ENCODE measurements at regions not wholly inside any gene's neighbourhood (a gene's known extent, or its start where the extent isn't known, plus 50 kb on each side); places are given as distances from the start of the nearest gene placed in this dataset.

DNA sequence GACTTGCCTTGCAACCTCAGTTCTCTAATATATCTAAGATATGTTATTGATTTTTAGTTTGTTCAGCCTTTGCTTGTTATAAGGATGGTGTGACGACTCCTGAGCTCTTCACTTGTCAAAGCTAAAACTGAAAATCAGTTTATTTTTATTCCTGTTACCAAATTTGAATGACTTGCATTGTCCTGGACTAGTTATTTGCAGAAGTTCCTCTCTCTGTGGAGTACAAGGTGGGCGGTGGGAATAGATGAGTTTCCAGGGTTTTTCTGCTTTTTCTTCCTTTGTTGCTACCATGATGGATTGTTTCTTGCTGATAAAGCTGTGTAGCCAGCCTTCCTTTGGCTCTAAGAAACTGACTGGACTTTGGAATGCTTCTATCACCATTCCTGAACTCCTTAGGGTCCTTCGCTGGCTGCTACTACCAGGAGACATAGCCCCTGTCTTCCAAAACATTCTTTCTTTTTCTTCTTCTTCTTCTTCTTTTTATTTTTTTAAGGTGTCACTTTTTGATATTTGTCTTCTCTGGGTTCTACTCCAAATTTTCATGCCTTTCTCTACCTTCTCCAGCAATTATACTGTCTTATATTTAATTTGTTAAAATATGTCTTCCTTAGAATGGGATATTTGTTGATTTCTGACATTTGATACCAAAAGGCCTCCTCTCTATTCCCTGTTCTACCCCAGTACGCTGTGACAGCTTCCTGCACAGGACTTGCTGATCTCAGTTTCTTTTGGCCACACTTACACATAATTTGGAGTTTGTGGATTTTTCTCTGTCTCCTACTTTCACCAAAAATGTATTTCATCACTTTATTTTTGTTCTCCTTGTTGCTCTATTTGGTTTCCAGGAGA lies 145.1 kb upstream of the THRB start:
- peaks cover 0 to 17% (median 8%) of the 10 kb centered on the region in 4 experiments for H3K4me1 ChIP-seq (ENCODE audit: control extremely low read depth in 1 of 4, control insufficient read depth in 4 of 4, insufficient read depth in 4 of 4, low read length in 3 of 4)
- WGBS (ENCODE audit: insufficient coverage): no CpG with 5 or more reads among the region's 4 CpGs
- CTCF ChIA-PET: interaction anchor here (0.6 to 2.6 kb wide), 15 partner anchors 8 to 280 kb away, joined by 3 to 11 read pairs (median 3); no protein-coding TSS in a partner anchor
- H3K4me3 ChIP-seq (ENCODE audit: control insufficient read depth in 1 of 7, extremely low read depth in 1 of 7, insufficient read depth in 4 of 7, low read depth in 2 of 7, low read length in 6 of 7): no peak overlapping the region
- POLR2A ChIA-PET: no interaction called here
- DNase-seq: no peak
- H3K9me3 ChIP-seq (ENCODE audit: control extremely low read depth in 1 of 5, control insufficient read depth in 4 of 5, insufficient read depth in 2 of 5, low read depth in 1 of 5, low read length in 4 of 5): no peaks in the 10 kb centered on the region
- no peaks in the 10 kb centered on the region for H3K27me3 ChIP-seq (replicated peaks in 2 of 5; ENCODE audit: control insufficient read depth in 4 of 5, insufficient read depth in 5 of 5, low read length in 4 of 5)
- no peak overlapping the region for H3K27ac ChIP-seq (ENCODE audit: insufficient read depth in 1 of 2, low read depth in 1 of 2, low read length in 2 of 2, poor library complexity in 1 of 2, severe bottlenecking in 2 of 2)
- H3K36me3 ChIP-seq (ENCODE audit: control insufficient read depth in 4 of 4, insufficient read depth in 4 of 4, low read length in 3 of 4): no peaks in the 10 kb centered on the region

DNA sequence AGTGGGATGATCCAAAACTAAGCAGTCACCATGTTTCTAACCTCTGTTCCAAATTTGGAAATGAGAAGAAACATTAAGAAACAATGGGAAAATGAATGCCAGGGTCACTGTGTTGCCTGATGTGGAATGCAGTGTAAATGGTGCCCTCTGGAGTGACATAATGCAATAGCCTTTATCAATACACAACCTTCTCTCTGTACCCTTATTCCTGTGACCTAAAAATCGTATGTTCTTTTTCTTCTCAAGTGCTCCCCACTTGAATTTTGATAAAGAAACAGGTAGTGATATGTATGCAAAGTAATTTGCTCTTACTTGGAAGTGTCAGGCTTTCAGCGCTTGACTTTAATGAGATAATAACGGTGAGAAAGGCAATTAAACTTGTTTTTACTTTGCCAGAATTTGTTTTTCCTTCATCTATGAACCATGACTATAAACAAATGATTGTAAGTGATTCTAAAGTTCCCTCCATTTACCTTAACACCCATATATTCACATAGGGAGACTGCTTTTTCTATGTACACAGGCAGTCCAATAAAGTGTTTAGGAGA lies 145.8 kb upstream of the THRB start:
- no peaks in the 10 kb centered on the region for H3K27me3 ChIP-seq (replicated peaks in 2 of 5; ENCODE audit: control insufficient read depth in 4 of 5, insufficient read depth in 5 of 5, low read length in 4 of 5)
- no peak overlapping the region for H3K27ac ChIP-seq (ENCODE audit: insufficient read depth in 1 of 2, low read depth in 1 of 2, low read length in 2 of 2, poor library complexity in 1 of 2, severe bottlenecking in 2 of 2)
- ChIA-PET CTCF (interaction anchor here (1.1 to 2.6 kb wide), 11 partner anchors 9 to 375 kb away, joined by 3 to 11 read pairs (median 4); no protein-coding TSS in a partner anchor), POLR2A (no interaction called here)
- peaks cover 0 to 17% (median 8%) of the 10 kb centered on the region in 4 experiments for H3K4me1 ChIP-seq (ENCODE audit: control extremely low read depth in 1 of 4, control insufficient read depth in 4 of 4, insufficient read depth in 4 of 4, low read length in 3 of 4)
- H3K9me3 ChIP-seq (ENCODE audit: control extremely low read depth in 1 of 5, control insufficient read depth in 4 of 5, insufficient read depth in 2 of 5, low read depth in 1 of 5, low read length in 4 of 5): no peaks in the 10 kb centered on the region
- DNase-seq: peak; percentile 51 to 57 (median 56)
- H3K4me3 ChIP-seq (ENCODE audit: control insufficient read depth in 1 of 7, extremely low read depth in 1 of 7, insufficient read depth in 4 of 7, low read depth in 2 of 7, low read length in 6 of 7): no peak overlapping the region
- no peaks in the 10 kb centered on the region for H3K36me3 ChIP-seq (ENCODE audit: control insufficient read depth in 4 of 4, insufficient read depth in 4 of 4, low read length in 3 of 4)
- WGBS (ENCODE audit: insufficient coverage): no CpG with 5 or more reads among the region's 3 CpGs

DNA sequence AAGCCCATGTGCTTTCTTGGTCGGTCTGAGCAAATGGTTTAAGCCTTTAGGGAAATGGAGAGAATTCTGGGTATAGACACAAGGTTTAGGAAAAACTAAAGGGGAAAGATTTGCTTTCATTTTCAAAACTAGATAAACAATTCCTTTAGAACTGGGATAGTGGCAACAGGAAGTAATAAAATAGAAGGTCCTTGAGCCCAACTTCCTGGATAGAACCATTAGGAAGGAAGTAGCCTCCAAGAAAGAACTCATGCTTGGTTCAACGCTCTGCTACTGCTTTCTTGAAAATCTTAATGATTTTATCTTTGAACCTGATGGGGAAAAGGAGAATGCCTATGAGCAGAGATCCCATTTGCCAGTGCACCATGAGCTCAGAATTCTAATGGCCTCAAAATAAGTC lies 147.0 kb upstream of the THRB start:
- H3K4me1 ChIP-seq (ENCODE audit: control extremely low read depth in 1 of 4, control insufficient read depth in 4 of 4, insufficient read depth in 4 of 4, low read length in 3 of 4): peaks cover 0 to 17% (median 8%) of the 10 kb centered on the region in 4 experiments
- CTCF ChIA-PET: interaction anchor here (1.0 to 1.9 kb wide), 6 partner anchors 37 to 377 kb away, joined by 3 to 4 read pairs (median 4); no protein-coding TSS in a partner anchor
- WGBS (ENCODE audit: insufficient coverage): 20% methylated on average over 1 of the region's 2 CpGs

DNA sequence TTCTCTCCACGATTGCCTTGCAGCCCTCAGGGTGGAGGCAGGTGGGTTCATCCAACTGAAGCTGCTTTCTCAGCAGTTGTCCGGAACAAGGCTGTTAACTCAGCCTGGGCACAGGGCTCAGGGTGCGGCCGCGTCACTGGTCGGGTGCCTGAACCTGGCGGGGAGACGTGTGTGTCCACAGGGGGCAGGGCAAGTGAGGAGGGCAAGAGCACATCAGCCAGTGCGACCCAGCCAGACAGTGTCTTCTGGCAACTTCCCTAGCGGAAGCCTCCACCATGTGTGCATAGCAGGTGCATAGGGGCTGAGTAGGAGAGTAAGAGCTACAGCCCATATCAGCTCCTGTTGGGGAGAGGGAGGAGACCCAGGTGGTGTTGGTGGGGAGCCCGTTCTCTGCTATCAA lies 150.4 kb upstream of the THRB start:
- ChIA-PET CTCF (interaction anchor here (1.7 kb wide), 1 partner anchor 17 kb away, joined by 6 read pairs; no protein-coding TSS in a partner anchor), POLR2A (no interaction called here)
- Histone ChIP-seq H3K4me1 (ENCODE audit: control extremely low read depth in 1 of 4, control insufficient read depth in 4 of 4, insufficient read depth in 4 of 4, low read length in 3 of 4) (peaks cover 0 to 11% (median 6%) of the 10 kb centered on the region in 4 experiments), H3K4me3 (ENCODE audit: control insufficient read depth in 1 of 7, extremely low read depth in 1 of 7, insufficient read depth in 4 of 7, low read depth in 2 of 7, low read length in 6 of 7) (no peak overlapping the region), H3K36me3 (ENCODE audit: control insufficient read depth in 4 of 4, insufficient read depth in 4 of 4, low read length in 3 of 4) (no peaks in the 10 kb centered on the region), H3K9me3 (ENCODE audit: control extremely low read depth in 1 of 5, control insufficient read depth in 4 of 5, insufficient read depth in 2 of 5, low read depth in 1 of 5, low read length in 4 of 5) (no peaks in the 10 kb centered on the region), H3K27me3 (replicated peaks in 2 of 5; ENCODE audit: control insufficient read depth in 4 of 5, insufficient read depth in 5 of 5, low read length in 4 of 5) (no peaks in the 10 kb centered on the region), H3K27ac (ENCODE audit: insufficient read depth in 1 of 2, low read depth in 1 of 2, low read length in 2 of 2, poor library complexity in 1 of 2, severe bottlenecking in 2 of 2) (no peak overlapping the region)
- 89% methylated on average over 5 of the region's 11 CpGs for WGBS (ENCODE audit: insufficient coverage)
- DNase-seq: no peak

More for the DNA sequence above, 147.0 kb upstream of the THRB start:
- Histone ChIP-seq H3K27ac (ENCODE audit: insufficient read depth in 1 of 2, low read depth in 1 of 2, low read length in 2 of 2, poor library complexity in 1 of 2, severe bottlenecking in 2 of 2) (no peak overlapping the region), H3K36me3 (ENCODE audit: control insufficient read depth in 4 of 4, insufficient read depth in 4 of 4, low read length in 3 of 4) (no peaks in the 10 kb centered on the region), H3K9me3 (ENCODE audit: control extremely low read depth in 1 of 5, control insufficient read depth in 4 of 5, insufficient read depth in 2 of 5, low read depth in 1 of 5, low read length in 4 of 5) (no peaks in the 10 kb centered on the region), H3K4me3 (ENCODE audit: control insufficient read depth in 1 of 7, extremely low read depth in 1 of 7, insufficient read depth in 4 of 7, low read depth in 2 of 7, low read length in 6 of 7) (peak overlapping the region in 1 of 7 experiments; percentile 13), H3K27me3 (replicated peaks in 2 of 5; ENCODE audit: control insufficient read depth in 4 of 5, insufficient read depth in 5 of 5, low read length in 4 of 5) (no peaks in the 10 kb centered on the region)
- POLR2A ChIA-PET: no interaction called here
- no peak for DNase-seq

DNA sequence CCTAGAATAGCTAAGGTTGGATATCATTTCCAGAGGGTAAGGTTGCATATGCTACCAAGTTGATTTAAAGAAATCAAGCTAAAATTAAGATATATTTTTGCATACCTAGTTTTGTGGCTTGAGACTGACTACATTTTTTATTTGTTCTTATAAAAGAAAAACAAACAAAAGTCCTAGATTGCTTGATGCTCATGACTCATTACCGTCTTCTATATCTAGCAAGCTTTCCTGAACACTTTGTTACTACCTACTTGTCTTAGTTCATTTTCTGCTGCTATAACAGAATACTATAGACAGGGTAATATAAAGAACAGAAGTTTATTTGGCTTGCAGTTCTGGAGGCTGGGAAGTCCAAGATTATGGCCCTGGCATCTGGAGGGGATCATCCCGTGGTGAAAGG lies 152.1 kb upstream of the THRB start:
- DNase-seq: no peak
- whole genome bisulfite sequencing (ENCODE audit: insufficient coverage): 100% methylated on average over 1 of the region's 2 CpGs
- peaks cover 0 to 4% (median 2%) of the 10 kb centered on the region in 4 experiments for H3K4me1 ChIP-seq (ENCODE audit: control extremely low read depth in 1 of 4, control insufficient read depth in 4 of 4, insufficient read depth in 4 of 4, low read length in 3 of 4)
- H3K4me3 ChIP-seq (ENCODE audit: control insufficient read depth in 1 of 7, extremely low read depth in 1 of 7, insufficient read depth in 4 of 7, low read depth in 2 of 7, low read length in 6 of 7): no peak overlapping the region
- no peaks in the 10 kb centered on the region for H3K36me3 ChIP-seq (ENCODE audit: control insufficient read depth in 4 of 4, insufficient read depth in 4 of 4, low read length in 3 of 4)
- POLR2A ChIA-PET: no interaction called here
- H3K9me3 ChIP-seq (ENCODE audit: control extremely low read depth in 1 of 5, control insufficient read depth in 4 of 5, insufficient read depth in 2 of 5, low read depth in 1 of 5, low read length in 4 of 5): no peaks in the 10 kb centered on the region
- H3K27ac ChIP-seq (ENCODE audit: insufficient read depth in 1 of 2, low read depth in 1 of 2, low read length in 2 of 2, poor library complexity in 1 of 2, severe bottlenecking in 2 of 2): no peak overlapping the region
- CTCF ChIA-PET: interaction anchor here (1.3 kb wide), 1 partner anchor 11 kb away, joined by 3 read pairs; no protein-coding TSS in a partner anchor
- H3K27me3 ChIP-seq (replicated peaks in 2 of 5; ENCODE audit: control insufficient read depth in 4 of 5, insufficient read depth in 5 of 5, low read length in 4 of 5): no peaks in the 10 kb centered on the region

DNA sequence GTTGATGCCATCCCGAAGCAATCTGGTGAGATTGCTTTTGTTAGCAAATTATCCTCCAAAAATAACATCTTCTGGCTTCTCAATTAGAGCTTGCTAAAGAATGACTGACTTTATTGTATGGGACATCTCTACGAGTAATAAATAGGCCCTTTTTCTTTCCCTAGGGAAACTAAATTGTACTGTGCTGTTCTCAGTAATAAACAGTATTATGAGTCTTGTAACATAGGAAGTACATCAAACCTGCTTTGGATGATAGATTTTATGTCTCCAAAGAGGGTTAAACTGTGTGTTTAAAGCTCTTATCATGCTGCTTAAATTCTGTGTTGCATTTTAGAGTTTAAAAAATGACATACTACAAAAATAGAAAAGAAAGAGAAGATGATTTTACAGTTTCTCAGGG lies 153.4 kb upstream of the THRB start:
- H3K4me3 ChIP-seq (ENCODE audit: control insufficient read depth in 1 of 7, extremely low read depth in 1 of 7, insufficient read depth in 4 of 7, low read depth in 2 of 7, low read length in 6 of 7): no peak overlapping the region
- no peaks in the 10 kb centered on the region for H3K4me1 ChIP-seq (ENCODE audit: control extremely low read depth in 1 of 4, control insufficient read depth in 4 of 4, insufficient read depth in 4 of 4, low read length in 3 of 4)
- H3K27ac ChIP-seq (ENCODE audit: insufficient read depth in 1 of 2, low read depth in 1 of 2, low read length in 2 of 2, poor library complexity in 1 of 2, severe bottlenecking in 2 of 2): no peak overlapping the region
- WGBS (ENCODE audit: insufficient coverage): 100% methylated on average over 1 of the region's 2 CpGs
- H3K27me3 ChIP-seq (replicated peaks in 2 of 5; ENCODE audit: control insufficient read depth in 4 of 5, insufficient read depth in 5 of 5, low read length in 4 of 5): no peaks in the 10 kb centered on the region
- DNase-seq: no peak
- ChIA-PET CTCF (interaction anchor here (0.7 to 1.3 kb wide), 2 partner anchors 37 to 384 kb away, joined by 3 read pairs; no protein-coding TSS in a partner anchor), POLR2A (no interaction called here)
- no peaks in the 10 kb centered on the region for H3K9me3 ChIP-seq (ENCODE audit: control extremely low read depth in 1 of 5, control insufficient read depth in 4 of 5, insufficient read depth in 2 of 5, low read depth in 1 of 5, low read length in 4 of 5)
- no peaks in the 10 kb centered on the region for H3K36me3 ChIP-seq (ENCODE audit: control insufficient read depth in 4 of 4, insufficient read depth in 4 of 4, low read length in 3 of 4)

DNA sequence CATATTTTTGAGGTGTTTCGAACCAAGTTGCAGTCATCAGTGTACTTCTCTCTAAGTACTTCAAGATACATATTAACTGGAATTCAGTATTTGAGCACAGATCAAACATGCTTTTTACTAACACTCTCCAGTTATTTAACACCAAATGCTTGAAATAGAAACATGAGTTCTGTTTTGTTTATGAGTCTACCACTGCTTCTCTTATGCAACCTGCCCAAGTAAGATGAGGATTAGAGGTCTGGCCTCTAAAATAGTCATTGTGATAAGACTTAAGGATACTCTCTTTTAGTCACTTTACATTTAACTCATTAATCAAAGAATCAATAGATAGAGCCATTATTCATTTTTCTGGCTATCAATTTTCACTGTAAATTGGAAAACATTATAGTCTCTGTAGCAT lies 156.2 kb upstream of the THRB start:
- peaks cover 0 to 3% (median 0%) of the 10 kb centered on the region in 5 experiments for H3K9me3 ChIP-seq (ENCODE audit: control extremely low read depth in 1 of 5, control insufficient read depth in 4 of 5, insufficient read depth in 2 of 5, low read depth in 1 of 5, low read length in 4 of 5)
- CTCF ChIA-PET: no interaction called here
- no peak for DNase-seq
- H3K27ac ChIP-seq (ENCODE audit: insufficient read depth in 1 of 2, low read depth in 1 of 2, low read length in 2 of 2, poor library complexity in 1 of 2, severe bottlenecking in 2 of 2): no peak overlapping the region
- H3K27me3 ChIP-seq (replicated peaks in 2 of 5; ENCODE audit: control insufficient read depth in 4 of 5, insufficient read depth in 5 of 5, low read length in 4 of 5): no peaks in the 10 kb centered on the region
- H3K4me3 ChIP-seq (ENCODE audit: control insufficient read depth in 1 of 7, extremely low read depth in 1 of 7, insufficient read depth in 4 of 7, low read depth in 2 of 7, low read length in 6 of 7): no peak overlapping the region
- no peaks in the 10 kb centered on the region for H3K36me3 ChIP-seq (ENCODE audit: control insufficient read depth in 4 of 4, insufficient read depth in 4 of 4, low read length in 3 of 4)
- no peaks in the 10 kb centered on the region for H3K4me1 ChIP-seq (ENCODE audit: control extremely low read depth in 1 of 4, control insufficient read depth in 4 of 4, insufficient read depth in 4 of 4, low read length in 3 of 4)
- POLR2A ChIA-PET: no interaction called here
- 100% methylated on average over 1 of the region's 1 CpG for WGBS (ENCODE audit: insufficient coverage)
